HCT116 (cell line): ENCODE measurements at regions not wholly inside any gene's neighbourhood (a gene's known extent, or its start where the extent isn't known, plus 50 kb on each side); places are given as distances from the start of the nearest gene placed in this dataset.

Experiments used
- CEBPB ChIP-seq: IDR thresholded peaks from 2 replicates; pipeline ENCODE4 v1.6.1; 2012; ENCODE audit warnings: low read depth
- EZH2 ChIP-seq: fragments of 200-600 bp; sonication (generic); IDR thresholded peaks from 2 replicates; pipeline ENCODE4 v1.6.1; 2017; ENCODE audit warnings: antibody characterized with exemption, mixed run types
- POLR2A ChIP-seq: IDR thresholded peaks from 2 replicates; pipeline ENCODE4 v1.7.0; 2011; ENCODE audit warnings: borderline replicate concordance; ENCODE audit not compliant: insufficient read depth, insufficient read length; ENCODE audit errors: extremely low read depth
- SIN3A ChIP-seq: IDR thresholded peaks from 2 replicates; pipeline ENCODE4 v1.6.1; 2012; ENCODE audit warnings: low read depth
- SP1 ChIP-seq: IDR thresholded peaks from 2 replicates; pipeline ENCODE4 v1.6.1; 2012; ENCODE audit warnings: low read depth
- ZNF274 ChIP-seq: fragments of 200-500 bp; sonication (Bioruptor generic); IDR thresholded peaks from 2 replicates; pipeline ENCODE4 v1.6.1; 2014; ENCODE audit warnings: mild to moderate bottlenecking, low read depth, low read length, inconsistent platforms
- TF ChIP-seq, protein P1 (sequence below), 3 experiments: fragments of 200-600 bp in 1 of 3; sonication (generic) in 1 of 3; IDR thresholded peaks in 2 of 3; conservative IDR thresholded peaks in 1 of 3; 2 replicates each; pipeline ENCODE4 v1.5.1; 2012 to 2017; ENCODE audit warnings: low read depth in 2 of 3, low read length in 2 of 3, antibody characterized with exemption in 1 of 3, borderline replicate concordance in 1 of 3, control low read depth in 1 of 3, mild to moderate bottlenecking in 1 of 3, mixed read lengths in 1 of 3, mixed run types in 1 of 3, moderate library complexity in 1 of 3; ENCODE audit not compliant: insufficient read depth in 1 of 3
- TF ChIP-seq, protein P2 (sequence below): IDR thresholded peaks from 2 replicates; pipeline ENCODE4 v1.6.1; 2012
- TF ChIP-seq, protein P3 (sequence below): IDR thresholded peaks from 2 replicates; pipeline ENCODE4 v1.6.1; 2012
- TF ChIP-seq, protein P4 (sequence below): IDR thresholded peaks from 2 replicates; pipeline ENCODE4 v1.6.1; 2012; ENCODE audit warnings: low read depth

DNA sequence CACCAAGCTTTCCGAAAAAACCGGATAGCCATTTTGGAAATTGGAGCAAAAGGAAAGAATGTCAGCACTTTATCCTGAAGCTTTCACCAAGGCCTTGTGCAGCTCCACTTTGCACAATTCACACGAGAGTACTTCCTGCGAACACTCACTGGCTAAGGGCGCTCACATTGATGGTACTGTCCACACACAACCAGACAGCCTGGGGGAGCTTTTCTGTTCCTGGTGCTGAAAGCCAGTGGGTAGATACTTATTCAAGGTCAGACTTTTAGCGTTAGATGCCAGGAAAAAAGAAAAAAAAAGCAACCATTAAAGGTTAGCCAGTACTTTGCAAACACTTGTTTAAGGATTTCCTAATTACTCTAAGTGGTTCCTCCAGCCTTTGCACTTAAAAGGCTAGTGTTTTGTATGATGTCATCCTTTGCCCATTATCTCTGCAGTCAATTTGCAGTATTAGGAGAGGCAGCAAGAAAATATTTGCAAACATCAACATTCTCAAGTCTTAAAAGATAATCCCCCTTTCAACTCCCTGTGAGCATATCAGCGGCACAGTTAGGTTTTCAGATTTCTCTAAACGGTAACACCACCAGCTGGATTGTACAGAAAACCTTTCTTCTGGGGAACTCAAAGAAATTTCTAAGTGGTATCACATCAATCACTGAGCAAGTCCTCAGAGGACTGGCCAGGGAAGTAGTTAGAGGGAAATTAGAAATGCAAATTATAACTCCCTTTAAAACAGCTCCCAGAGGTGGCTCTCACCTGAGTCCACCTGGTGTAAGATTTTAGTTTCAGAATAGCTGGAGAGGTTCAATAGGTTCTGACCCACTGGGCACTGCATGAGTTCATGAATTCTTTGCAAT is 243.4 kb upstream of the IRX5 start:
- TF ChIP-seq SIN3A, result no peak
- TF ChIP-seq POLR2A, result no peak
- TF ChIP-seq, protein P1, sequence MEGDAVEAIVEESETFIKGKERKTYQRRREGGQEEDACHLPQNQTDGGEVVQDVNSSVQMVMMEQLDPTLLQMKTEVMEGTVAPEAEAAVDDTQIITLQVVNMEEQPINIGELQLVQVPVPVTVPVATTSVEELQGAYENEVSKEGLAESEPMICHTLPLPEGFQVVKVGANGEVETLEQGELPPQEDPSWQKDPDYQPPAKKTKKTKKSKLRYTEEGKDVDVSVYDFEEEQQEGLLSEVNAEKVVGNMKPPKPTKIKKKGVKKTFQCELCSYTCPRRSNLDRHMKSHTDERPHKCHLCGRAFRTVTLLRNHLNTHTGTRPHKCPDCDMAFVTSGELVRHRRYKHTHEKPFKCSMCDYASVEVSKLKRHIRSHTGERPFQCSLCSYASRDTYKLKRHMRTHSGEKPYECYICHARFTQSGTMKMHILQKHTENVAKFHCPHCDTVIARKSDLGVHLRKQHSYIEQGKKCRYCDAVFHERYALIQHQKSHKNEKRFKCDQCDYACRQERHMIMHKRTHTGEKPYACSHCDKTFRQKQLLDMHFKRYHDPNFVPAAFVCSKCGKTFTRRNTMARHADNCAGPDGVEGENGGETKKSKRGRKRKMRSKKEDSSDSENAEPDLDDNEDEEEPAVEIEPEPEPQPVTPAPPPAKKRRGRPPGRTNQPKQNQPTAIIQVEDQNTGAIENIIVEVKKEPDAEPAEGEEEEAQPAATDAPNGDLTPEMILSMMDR (IDR thresholded peaks at IDR 0.05 in 2 of 3, conservative IDR thresholded peaks at IDR 0.05 in 1 of 3; ENCODE audit: borderline replicate concordance in 1 of 3, insufficient read depth in 1 of 3, low read depth in 2 of 3, low read length in 2 of 3), result no peak
- no peak for TF ChIP-seq SP1
- TF ChIP-seq EZH2, result no peak
- TF ChIP-seq, protein P2, sequence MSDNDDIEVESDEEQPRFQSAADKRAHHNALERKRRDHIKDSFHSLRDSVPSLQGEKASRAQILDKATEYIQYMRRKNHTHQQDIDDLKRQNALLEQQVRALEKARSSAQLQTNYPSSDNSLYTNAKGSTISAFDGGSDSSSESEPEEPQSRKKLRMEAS, result no peak
- no peak for TF ChIP-seq CEBPB
- TF ChIP-seq ZNF274, result no peak
- TF ChIP-seq, protein P3, sequence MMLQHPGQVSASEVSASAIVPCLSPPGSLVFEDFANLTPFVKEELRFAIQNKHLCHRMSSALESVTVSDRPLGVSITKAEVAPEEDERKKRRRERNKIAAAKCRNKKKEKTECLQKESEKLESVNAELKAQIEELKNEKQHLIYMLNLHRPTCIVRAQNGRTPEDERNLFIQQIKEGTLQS, result no peak
- TF ChIP-seq, protein P4, sequence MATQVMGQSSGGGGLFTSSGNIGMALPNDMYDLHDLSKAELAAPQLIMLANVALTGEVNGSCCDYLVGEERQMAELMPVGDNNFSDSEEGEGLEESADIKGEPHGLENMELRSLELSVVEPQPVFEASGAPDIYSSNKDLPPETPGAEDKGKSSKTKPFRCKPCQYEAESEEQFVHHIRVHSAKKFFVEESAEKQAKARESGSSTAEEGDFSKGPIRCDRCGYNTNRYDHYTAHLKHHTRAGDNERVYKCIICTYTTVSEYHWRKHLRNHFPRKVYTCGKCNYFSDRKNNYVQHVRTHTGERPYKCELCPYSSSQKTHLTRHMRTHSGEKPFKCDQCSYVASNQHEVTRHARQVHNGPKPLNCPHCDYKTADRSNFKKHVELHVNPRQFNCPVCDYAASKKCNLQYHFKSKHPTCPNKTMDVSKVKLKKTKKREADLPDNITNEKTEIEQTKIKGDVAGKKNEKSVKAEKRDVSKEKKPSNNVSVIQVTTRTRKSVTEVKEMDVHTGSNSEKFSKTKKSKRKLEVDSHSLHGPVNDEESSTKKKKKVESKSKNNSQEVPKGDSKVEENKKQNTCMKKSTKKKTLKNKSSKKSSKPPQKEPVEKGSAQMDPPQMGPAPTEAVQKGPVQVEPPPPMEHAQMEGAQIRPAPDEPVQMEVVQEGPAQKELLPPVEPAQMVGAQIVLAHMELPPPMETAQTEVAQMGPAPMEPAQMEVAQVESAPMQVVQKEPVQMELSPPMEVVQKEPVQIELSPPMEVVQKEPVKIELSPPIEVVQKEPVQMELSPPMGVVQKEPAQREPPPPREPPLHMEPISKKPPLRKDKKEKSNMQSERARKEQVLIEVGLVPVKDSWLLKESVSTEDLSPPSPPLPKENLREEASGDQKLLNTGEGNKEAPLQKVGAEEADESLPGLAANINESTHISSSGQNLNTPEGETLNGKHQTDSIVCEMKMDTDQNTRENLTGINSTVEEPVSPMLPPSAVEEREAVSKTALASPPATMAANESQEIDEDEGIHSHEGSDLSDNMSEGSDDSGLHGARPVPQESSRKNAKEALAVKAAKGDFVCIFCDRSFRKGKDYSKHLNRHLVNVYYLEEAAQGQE, result no peak
